Activated CD8-positive, alpha-beta T cell treated with anti-CD3 and anti-CD28 coated beads for 36 hours (primary cell): ENCODE measurements at regions not wholly inside any gene's neighbourhood (a gene's known extent, or its start where the extent isn't known, plus 50 kb on each side); places are given as distances from the start of the nearest gene placed in this dataset.

ENCODE experiments used
- ATAC-seq: fragments of 200-7000 bp; cut with Tn5 transposase; one replicate; pipeline ENCODE4 v1.10.0; 2021; ENCODE audit warnings: mild to moderate bottlenecking, moderate library complexity
- CTCF ChIA-PET: fragments of 350-600 bp; sonication (Branson Sonifier 250); formaldehyde crosslinking; loops from one replicate; lab custom pipeline; 2021; ENCODE audit warnings: antibody characterized with exemption; lab: Charles Lee
- POLR2A ChIA-PET: fragments of 350-600 bp; sonication (Branson Sonifier 250); formaldehyde crosslinking; loops from one replicate; lab custom pipeline; 2021; ENCODE audit warnings: antibody characterized with exemption; lab: Charles Lee
- DNase-seq: peaks from one replicate; pipeline ENCODE4 v3.0.0-alpha.2; 2020
- H3K27ac Mint-ChIP-seq: one replicate; pipeline ENCODE4 v1.8.0; 2021; ENCODE audit warnings: mild to moderate bottlenecking, mixed read lengths
- H3K27me3 Mint-ChIP-seq: one replicate; pipeline ENCODE4 v1.8.0; 2021; ENCODE audit warnings: mixed read lengths
- H3K36me3 Mint-ChIP-seq: one replicate; pipeline ENCODE4 v1.8.0; 2021; ENCODE audit warnings: low read depth, mixed read lengths
- H3K4me1 Mint-ChIP-seq: one replicate; pipeline ENCODE4 v1.8.0; 2021; ENCODE audit warnings: low read depth, mixed read lengths
- H3K4me3 Mint-ChIP-seq: one replicate; pipeline ENCODE4 v1.8.0; 2021; ENCODE audit warnings: mild to moderate bottlenecking, moderate library complexity, mixed read lengths
- H3K9me3 Mint-ChIP-seq: one replicate; pipeline ENCODE4 v1.8.0; 2021; ENCODE audit warnings: mixed read lengths
- intact Hi-C: fragments of 100-400 bp; cut with micrococcal nuclease; formaldehyde crosslinking; loops from one replicate; pipeline ENCODE4 v1.10.0; 2022
- TF ChIP-seq, protein P1 (sequence below): fragments of 200-600 bp; IDR thresholded peaks from one replicate; pipeline ENCODE4 v1.8.0; 2022; ENCODE audit warnings: antibody characterized with exemption, mild to moderate bottlenecking

GRCh38 chrX:8868070-8868773, 67.0 kb upstream of the FAM9A start:
- TF ChIP-seq, protein P1, sequence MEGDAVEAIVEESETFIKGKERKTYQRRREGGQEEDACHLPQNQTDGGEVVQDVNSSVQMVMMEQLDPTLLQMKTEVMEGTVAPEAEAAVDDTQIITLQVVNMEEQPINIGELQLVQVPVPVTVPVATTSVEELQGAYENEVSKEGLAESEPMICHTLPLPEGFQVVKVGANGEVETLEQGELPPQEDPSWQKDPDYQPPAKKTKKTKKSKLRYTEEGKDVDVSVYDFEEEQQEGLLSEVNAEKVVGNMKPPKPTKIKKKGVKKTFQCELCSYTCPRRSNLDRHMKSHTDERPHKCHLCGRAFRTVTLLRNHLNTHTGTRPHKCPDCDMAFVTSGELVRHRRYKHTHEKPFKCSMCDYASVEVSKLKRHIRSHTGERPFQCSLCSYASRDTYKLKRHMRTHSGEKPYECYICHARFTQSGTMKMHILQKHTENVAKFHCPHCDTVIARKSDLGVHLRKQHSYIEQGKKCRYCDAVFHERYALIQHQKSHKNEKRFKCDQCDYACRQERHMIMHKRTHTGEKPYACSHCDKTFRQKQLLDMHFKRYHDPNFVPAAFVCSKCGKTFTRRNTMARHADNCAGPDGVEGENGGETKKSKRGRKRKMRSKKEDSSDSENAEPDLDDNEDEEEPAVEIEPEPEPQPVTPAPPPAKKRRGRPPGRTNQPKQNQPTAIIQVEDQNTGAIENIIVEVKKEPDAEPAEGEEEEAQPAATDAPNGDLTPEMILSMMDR, result no peak
- Mint-ChIP-seq H3K36me3 (no peaks in the 10 kb centered on the region), H3K27ac (no peak overlapping the region), H3K4me3 (no peak overlapping the region), H3K9me3 (no peaks in the 10 kb centered on the region), H3K4me1 (no peaks in the 10 kb centered on the region), H3K27me3 (peaks cover 2% of the 10 kb centered on the region)
- ChIA-PET POLR2A (no interaction called here), CTCF (no interaction called here)
- ATAC-seq, result no peak
- no peak for DNase-seq
- intact Hi-C loops, result no loop called here

GRCh38 chrX:8867406-8867805, 66.2 kb upstream of the FAM9A start:
- no peak for ATAC-seq

DNA sequence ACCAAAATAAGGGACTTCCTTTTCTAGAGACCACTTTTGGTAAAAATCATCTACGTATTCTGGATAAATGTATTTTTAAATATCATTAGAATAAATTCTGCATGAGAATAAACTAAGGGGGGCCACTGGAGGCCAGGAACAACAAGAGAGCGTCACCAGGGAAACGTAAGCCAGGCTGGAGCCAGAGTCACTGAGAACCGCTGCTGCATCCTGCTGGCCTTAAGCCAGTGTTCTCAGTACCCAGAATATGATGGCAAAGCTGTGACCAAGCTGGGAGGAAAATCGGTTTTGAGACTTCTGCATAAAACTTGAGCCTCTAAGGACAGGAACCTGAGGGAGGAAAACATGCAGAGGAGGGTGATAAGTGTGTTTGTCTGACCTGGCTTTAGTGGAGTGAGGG, 63.0 kb upstream of the FAM9A start:
- ATAC-seq, result no peak

More at GRCh38 chrX:8867406-8867805, 66.2 kb upstream of the FAM9A start:
- no peak for DNase-seq
- Mint-ChIP-seq H3K4me1 (no peaks in the 10 kb centered on the region), H3K27ac (no peak overlapping the region), H3K9me3 (no peaks in the 10 kb centered on the region), H3K36me3 (no peaks in the 10 kb centered on the region), H3K27me3 (peaks cover 2% of the 10 kb centered on the region), H3K4me3 (no peak overlapping the region)
- TF ChIP-seq, protein P1, result no peak
- CTCF ChIA-PET, result no interaction called here
- POLR2A ChIA-PET, result no interaction called here
- intact Hi-C loops, result no loop called here

GRCh38 chrX:8861908-8862307, 60.7 kb upstream of the FAM9A start:
- ChIA-PET POLR2A (no interaction called here), CTCF (no interaction called here)
- H3K36me3 Mint-ChIP-seq, result no peaks in the 10 kb centered on the region
- H3K9me3 Mint-ChIP-seq, result no peaks in the 10 kb centered on the region
- H3K4me1 Mint-ChIP-seq, result no peaks in the 10 kb centered on the region
- H3K4me3 Mint-ChIP-seq, result no peak overlapping the region
- TF ChIP-seq, protein P1, result no peak
- intact Hi-C loops, result no loop called here
- no peak for ATAC-seq
- H3K27ac Mint-ChIP-seq, result no peak overlapping the region
- peaks cover 7% of the 10 kb centered on the region for H3K27me3 Mint-ChIP-seq
- no peak for DNase-seq

More for the DNA sequence above, 63.0 kb upstream of the FAM9A start:
- no peak for DNase-seq
- Mint-ChIP-seq H3K4me3 (no peak overlapping the region), H3K27me3 (peaks cover 9% of the 10 kb centered on the region), H3K4me1 (no peaks in the 10 kb centered on the region), H3K9me3 (no peaks in the 10 kb centered on the region), H3K36me3 (no peaks in the 10 kb centered on the region), H3K27ac (no peak overlapping the region)
- intact Hi-C loops, result no loop called here
- ChIA-PET CTCF (no interaction called here), POLR2A (no interaction called here)
- TF ChIP-seq, protein P1, result no peak

DNA sequence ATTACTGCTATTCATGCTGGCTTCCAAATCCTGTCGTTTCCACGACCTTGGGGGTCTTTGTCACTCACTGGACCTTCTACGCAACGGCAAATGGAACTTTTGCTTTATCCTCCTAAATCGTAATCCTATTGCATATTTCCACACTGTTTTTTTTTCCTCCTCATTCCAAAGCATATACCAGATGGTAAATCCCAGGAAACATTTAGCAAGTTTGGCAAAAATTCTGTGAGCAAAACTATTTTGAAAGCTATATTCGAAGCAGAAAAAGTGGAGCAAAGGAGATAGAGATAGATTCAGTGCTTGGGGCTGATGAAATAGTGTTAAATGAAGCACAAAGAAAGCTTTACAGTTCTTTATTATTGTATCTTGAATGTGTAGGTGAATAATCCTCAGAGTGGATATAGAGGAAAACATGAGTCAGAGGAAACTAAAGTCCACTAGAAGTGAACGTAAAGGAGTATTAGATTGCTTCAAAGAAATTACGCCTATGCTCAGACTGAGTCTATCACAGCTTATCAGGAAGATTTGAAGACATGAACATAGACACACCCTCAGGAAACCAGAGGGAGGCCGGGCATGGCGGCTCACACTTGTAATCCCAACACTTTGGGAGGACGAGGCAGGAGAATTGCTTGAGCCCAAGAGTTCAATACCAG, 50.2 kb upstream of the FAM9A start:
- Mint-ChIP-seq H3K36me3 (no peaks in the 10 kb centered on the region), H3K27me3 (peaks cover 12% of the 10 kb centered on the region), H3K4me1 (no peaks in the 10 kb centered on the region), H3K9me3 (no peaks in the 10 kb centered on the region), H3K4me3 (no peak overlapping the region), H3K27ac (no peak overlapping the region)
- CTCF ChIA-PET, result no interaction called here
- POLR2A ChIA-PET, result no interaction called here
- TF ChIP-seq, protein P1, result no peak
- DNase-seq (no peak), ATAC-seq (no peak)
- intact Hi-C loops, result no loop called here
